ENCODE measurements at regions not wholly inside any gene's neighbourhood (a gene's known extent, or its start where the extent isn't known, plus 50 kb on each side); places are given as distances from the start of the nearest gene placed in this dataset.
"Not testable (repeated sequence)": the region's sequence is repeated elsewhere in the genome, so short reads cannot be mapped to it uniquely, and the experiment has no call there.

- DNase-seq: not testable (repeated sequence)
Observed at GRCh38 chr7:80292634-80293033, 158.0 kb downstream of the GNAI1 start.

DNA sequence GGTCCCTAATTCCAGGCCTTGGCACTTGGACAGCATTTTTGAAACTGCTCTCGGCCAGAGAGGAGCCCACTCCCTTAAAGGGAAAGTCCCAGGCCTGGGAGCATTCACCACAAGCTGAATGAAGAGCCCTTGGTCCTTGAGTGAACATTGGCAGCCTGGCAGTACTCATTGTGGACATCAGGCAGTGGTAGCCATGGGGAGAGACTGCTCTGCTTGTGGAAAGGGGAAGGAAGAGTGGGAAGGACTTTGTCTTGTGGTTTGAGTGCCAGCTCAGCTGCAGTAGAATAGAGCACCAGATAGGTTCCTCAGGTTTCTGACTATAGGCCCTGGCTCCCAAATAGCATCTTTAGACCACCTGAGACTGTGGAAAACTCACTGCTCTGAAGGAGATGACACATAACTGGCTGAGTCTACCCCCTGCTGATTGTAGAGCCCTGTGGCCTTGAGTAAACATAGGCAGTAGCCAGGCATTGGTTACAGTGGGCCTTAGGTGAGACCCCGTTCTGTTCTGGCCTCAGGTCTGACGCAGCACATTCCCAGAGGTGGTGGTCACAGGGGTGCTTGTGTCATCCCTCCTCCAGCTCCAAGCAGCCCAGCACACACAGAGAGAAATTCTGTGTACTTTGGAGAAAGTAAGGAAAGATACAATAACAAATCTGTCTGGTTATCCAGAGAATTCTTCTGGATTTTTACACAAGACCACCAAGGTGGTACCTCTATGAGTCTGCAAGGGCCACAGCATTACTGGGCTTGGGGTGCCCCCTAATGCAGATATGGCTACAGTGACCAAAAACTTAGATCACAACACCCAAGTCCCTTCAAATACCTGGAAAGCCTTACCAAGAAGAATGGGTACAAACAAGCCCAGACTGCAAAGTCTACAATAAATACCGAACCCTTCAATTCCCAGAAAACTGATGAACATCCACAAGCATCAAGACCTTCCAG lies 153.8 kb downstream of the GNAI1 start:
- DNase-seq: no peak

GRCh38 chr7:80287400-80288174 lies 153.0 kb downstream of the GNAI1 start:
- DNase-seq: no peak

DNA sequence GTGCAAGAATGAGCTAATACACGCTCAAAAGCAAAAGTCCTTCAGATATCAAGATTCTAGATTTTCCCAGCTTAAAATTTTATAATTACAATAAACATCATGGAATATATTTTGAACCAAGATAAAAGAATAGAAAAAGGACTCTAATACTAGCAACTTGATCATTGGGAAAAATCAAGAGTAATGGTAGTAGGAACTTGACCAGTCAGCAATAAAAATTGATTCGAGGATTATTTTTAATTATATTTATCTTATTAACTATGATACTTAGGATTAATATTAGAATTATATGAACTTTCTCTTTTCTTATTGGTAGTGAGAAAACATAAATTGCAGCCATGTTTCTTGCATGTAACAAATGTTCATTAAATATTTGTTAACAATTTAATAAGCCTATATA lies 152.0 kb downstream of the GNAI1 start:
- no peak for DNase-seq

- DNase-seq: no peak
Observed at GRCh38 chr7:80284855-80285254, 150.2 kb downstream of the GNAI1 start.

- no peak for DNase-seq
Observed at GRCh38 chr7:80279760-80280159, 145.1 kb downstream of the GNAI1 start.

- DNase-seq: no peak
Observed at GRCh38 chr7:80278737-80279136, 144.1 kb downstream of the GNAI1 start.

DNA sequence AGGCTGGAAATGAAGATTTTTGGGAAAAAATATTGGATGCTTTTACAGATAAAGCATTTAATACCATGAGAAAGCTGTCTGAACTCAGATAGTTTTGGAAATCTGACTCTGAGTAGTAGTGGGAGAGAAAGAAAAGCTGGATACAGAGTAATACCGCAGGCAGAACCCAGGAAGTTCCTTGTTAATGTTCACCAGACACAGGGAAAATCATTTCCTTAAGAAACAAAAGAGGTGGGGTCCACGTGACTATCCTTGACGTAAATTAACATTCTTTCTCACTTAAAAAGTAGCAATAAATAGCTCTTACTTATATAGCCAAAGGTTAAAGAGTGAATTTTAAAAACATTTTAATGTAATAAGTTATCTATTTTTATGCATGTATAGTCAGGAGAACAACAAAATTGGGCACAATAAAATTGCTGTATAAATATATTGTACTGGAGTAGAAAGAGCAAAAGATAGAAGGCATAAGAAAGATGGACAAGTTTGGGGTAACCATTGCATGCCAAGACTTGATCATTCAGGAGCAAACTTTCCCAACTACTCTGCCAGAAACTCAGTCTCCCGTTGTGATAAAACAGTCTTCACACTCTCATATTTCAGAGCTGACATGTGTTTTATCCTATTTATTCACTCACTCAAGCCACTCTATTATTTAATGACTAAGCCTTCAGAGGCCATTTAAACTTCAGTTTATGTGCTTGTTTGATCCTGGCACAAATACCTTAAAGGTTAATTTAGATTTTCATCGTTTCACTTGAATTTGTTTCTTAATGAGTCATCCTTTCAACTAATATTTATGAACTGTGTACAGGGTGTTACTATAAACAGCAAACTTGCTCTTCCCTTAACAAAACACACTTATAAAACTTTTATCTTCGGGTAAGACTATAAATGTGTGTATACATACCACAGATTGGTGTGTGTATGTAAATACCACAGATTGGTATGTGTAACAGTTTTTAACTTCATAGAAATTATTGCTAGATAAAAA lies 143.1 kb downstream of the GNAI1 start:
- no peak for DNase-seq
